Keratinocyte (primary cell): ENCODE measurements at regions not wholly inside any gene's neighbourhood (a gene's known extent, or its start where the extent isn't known, plus 50 kb on each side); places are given as distances from the start of the nearest gene placed in this dataset.

Source experiments
- CTCF ChIP-seq, 3 experiments: IDR thresholded peaks in 1 of 3; conservative IDR thresholded peaks in 1 of 3; optimal IDR thresholded peaks in 1 of 3; 2 replicates in 2 of 3; 3 replicates in 1 of 3; pipeline versions ENCODE3 to v1.5.1; 2011; ENCODE audit warnings: low read length in 3 of 3, mild to moderate bottlenecking in 3 of 3, moderate library complexity in 2 of 3, control low read depth in 1 of 3, inconsistent platforms in 1 of 3; ENCODE audit not compliant: insufficient read depth in 2 of 3; ENCODE audit errors: extremely low read depth in 1 of 3
- EZH2 ChIP-seq: IDR thresholded peaks from one replicate; pipeline ENCODE4 v1.6.1; 2012; ENCODE audit warnings: inconsistent platforms, mild to moderate bottlenecking, low read length, moderate library complexity

GRCh38 chr5:135714126-135714894 is 120.2 kb upstream of the SLC25A48 start:
- no peak for TF ChIP-seq CTCF (optimal IDR thresholded peaks at IDR 0.05 in 1 of 3, IDR thresholded peaks at IDR 0.05 in 1 of 3, conservative IDR thresholded peaks at IDR 0.05 in 1 of 3; ENCODE audit: extremely low read depth in 1 of 3, insufficient read depth in 2 of 3, low read length in 3 of 3)
- no peak for TF ChIP-seq EZH2
